ENCODE measurements at regions not wholly inside any gene's neighbourhood (a gene's known extent, or its start where the extent isn't known, plus 50 kb on each side); places are given as distances from the start of the nearest gene placed in this dataset.

GRCh38 chr1:80163686-80164085 is 1157.2 kb upstream of the ADGRL4 start:
- Histone ChIP-seq H3K56ac (replicated peaks; ENCODE audit: insufficient read length, low read depth, low read length) (no peak overlapping the region), H3K23me2 (ENCODE audit: low read depth, low read length) (no peaks in the 10 kb centered on the region), H3K27ac (ENCODE audit: low read depth, low read length) (no peak overlapping the region), H2BK120ac (replicated peaks; ENCODE audit: low read depth, low read length) (no peak overlapping the region), H2BK12ac (ENCODE audit: low read depth, low read length) (no peak overlapping the region), H4K20me1 (replicated peaks in 1 of 2; ENCODE audit: control insufficient read depth in 1 of 2, insufficient read depth in 2 of 2, low read length in 2 of 2) (no peaks in the 10 kb centered on the region), H3K79me2 (ENCODE audit: control insufficient read depth in 1 of 2, insufficient read depth in 2 of 2, low read length in 2 of 2) (no peaks in the 10 kb centered on the region), H2BK20ac (ENCODE audit: low read length) (no peak overlapping the region), H2BK15ac (ENCODE audit: low read length) (no peak overlapping the region), H3K9ac (replicated peaks in 1 of 4; ENCODE audit: extremely low read depth in 1 of 4, low read depth in 3 of 4, low read length in 3 of 4) (no peak overlapping the region), H3K18ac (ENCODE audit: extremely low read depth, low read length) (no peak overlapping the region), H3K4me2 (ENCODE audit: insufficient read depth in 1 of 2, low read depth in 2 of 2, low read length in 2 of 2) (no peak overlapping the region), H3K79me1 (ENCODE audit: low read depth, low read length) (no peaks in the 10 kb centered on the region), H3K9me3 (ENCODE audit: insufficient read depth in 2 of 2, low read depth in 1 of 2, low read length in 1 of 2) (no peaks in the 10 kb centered on the region), H4K8ac (ENCODE audit: extremely low read depth, insufficient read depth, low read length) (no peak overlapping the region), H3K4me3 (ENCODE audit: extremely low read depth in 1 of 4, insufficient read depth in 2 of 4, low read depth in 3 of 4, low read length in 4 of 4) (no peak overlapping the region), H4K5ac (ENCODE audit: insufficient read length, low read depth, low read length) (no peak overlapping the region), H3K4me1 (replicated peaks in 1 of 4; ENCODE audit: control insufficient read depth in 3 of 4, insufficient read depth in 4 of 4, low read length in 3 of 4) (no peaks in the 10 kb centered on the region), H3K4ac (replicated peaks; ENCODE audit: insufficient read length, low read depth, low read length) (no peak overlapping the region), H3K27me3 (replicated peaks in 1 of 4; ENCODE audit: control insufficient read depth in 3 of 4, extremely low read depth in 1 of 4, insufficient read depth in 3 of 4, low read length in 3 of 4) (no peaks in the 10 kb centered on the region), H3K23ac (ENCODE audit: insufficient read length) (no peak overlapping the region), H3K14ac (ENCODE audit: insufficient read length) (no peak overlapping the region), H2AFZ (ENCODE audit: low read length) (no peak overlapping the region), H3K36me3 (ENCODE audit: control insufficient read depth in 2 of 4, insufficient read depth in 4 of 4, low read length in 3 of 4) (no peaks in the 10 kb centered on the region), H4K91ac (replicated peaks; ENCODE audit: insufficient read length, low read length) (no peak overlapping the region), H2AK5ac (ENCODE audit: low read depth, low read length) (no peak overlapping the region), H2BK5ac (ENCODE audit: low read depth, low read length) (no peak overlapping the region)
- TF ChIP-seq RXRA (IDR thresholded peaks at IDR 0.05; ENCODE audit: insufficient read depth, low read depth, low read length) = no peak
- no peak for TF ChIP-seq JUND (IDR thresholded peaks at IDR 0.05; ENCODE audit: low read length)
- TF ChIP-seq HDAC6 (IDR thresholded peaks at IDR 0.05; ENCODE audit: low read depth, low read length) = no peak
- ChIA-PET CTCF (ENCODE audit: partially characterized antibody) (no interaction called here), POLR2A (ENCODE audit: partially characterized antibody) (no interaction called here)
- DNase-seq (ENCODE audit: low read depth in 1 of 2, low spot score in 2 of 2) = no peak
- WGBS, 2 experiments (ENCODE audit: extremely low coverage in 1 of 2, insufficient coverage in 1 of 2, insufficient read length in 1 of 2, insufficient replicate concordance in 2 of 2, low coverage in 1 of 2, low lambda C conversion rate in 2 of 2, missing lambda C conversion rate in 1 of 2) = 93% methylated on average over 6 of the region's 6 CpGs; no CpG with 5 or more reads in 1 of the 2 experiments
- no peak for FAIRE-seq

Data from H1 (cell line).